ENCODE measurements at regions not wholly inside any gene's neighbourhood (a gene's known extent, or its start where the extent isn't known, plus 50 kb on each side); places are given as distances from the start of the nearest gene placed in this dataset.

DNA sequence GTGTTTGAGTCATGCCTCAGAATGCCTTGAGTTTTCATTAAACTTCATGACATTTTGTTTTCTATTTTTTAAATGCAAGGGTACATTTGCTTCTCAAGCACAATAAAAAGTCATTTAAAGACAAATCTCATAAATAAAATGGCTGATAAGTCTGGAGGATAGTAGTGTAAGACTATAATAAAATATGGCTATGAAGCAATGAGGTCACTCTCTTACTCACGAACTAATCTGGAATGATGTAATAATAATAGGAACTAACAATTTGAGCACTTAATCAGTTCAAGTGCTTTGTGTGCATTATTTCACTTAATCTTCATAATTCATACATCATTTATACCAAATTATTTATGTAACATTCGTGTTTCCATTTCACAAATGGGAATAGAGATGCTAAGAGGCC lies 149.3 kb upstream of the CTTNBP2 start:
- no peak for DNase-seq (ENCODE audit: low read depth in 2 of 2)

DNA sequence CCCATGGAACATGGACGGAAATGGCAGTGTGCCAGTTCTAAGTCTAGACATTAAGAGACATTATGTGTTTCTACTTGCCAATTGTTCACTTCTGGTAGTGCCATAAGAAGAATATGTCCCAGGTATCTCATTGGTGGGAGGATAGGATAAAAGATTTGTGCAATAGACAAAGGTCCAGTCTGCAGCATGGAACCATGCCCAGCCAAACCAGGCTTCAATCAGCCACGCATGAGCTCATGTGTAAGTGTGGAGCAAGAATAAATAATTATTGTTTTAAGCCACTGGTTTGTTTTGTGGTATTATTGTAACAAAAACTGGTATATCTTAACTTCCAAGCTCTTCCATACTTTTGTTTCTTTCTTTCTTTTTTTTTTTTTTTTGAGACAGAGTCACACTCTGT lies 153.6 kb upstream of the CTTNBP2 start:
- DNase-seq (ENCODE audit: low read depth in 2 of 2): no peak

DNA sequence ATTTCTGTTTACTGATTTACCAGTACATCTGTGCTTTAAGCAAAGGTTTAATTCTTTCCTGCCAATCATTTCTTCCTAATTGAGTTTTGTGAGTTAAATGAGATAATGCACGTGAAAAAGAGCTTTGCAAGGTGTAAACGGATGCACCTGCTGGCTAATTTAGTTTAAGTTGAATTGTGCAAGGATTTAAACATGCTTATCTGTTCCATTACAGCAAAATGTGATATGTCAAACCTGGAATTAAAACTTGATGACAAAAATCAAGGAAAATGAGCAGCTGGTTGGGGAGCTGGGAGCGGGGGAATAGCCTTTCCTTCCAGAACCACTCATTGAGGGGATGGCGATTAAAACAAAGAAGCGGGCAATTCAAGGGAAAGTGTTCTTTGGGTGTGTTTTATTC lies 155.0 kb upstream of the CTTNBP2 start:
- DNase-seq (ENCODE audit: low read depth in 2 of 2): no peak

- DNase-seq (ENCODE audit: low read depth in 2 of 2): no peak
Observed at GRCh38 chr7:118029826-118030422, 154.0 kb upstream of the LSM8 start.

- no peak for DNase-seq (ENCODE audit: low read depth in 2 of 2)
Observed at GRCh38 chr7:118033273-118033672, 150.7 kb upstream of the LSM8 start.

DNA sequence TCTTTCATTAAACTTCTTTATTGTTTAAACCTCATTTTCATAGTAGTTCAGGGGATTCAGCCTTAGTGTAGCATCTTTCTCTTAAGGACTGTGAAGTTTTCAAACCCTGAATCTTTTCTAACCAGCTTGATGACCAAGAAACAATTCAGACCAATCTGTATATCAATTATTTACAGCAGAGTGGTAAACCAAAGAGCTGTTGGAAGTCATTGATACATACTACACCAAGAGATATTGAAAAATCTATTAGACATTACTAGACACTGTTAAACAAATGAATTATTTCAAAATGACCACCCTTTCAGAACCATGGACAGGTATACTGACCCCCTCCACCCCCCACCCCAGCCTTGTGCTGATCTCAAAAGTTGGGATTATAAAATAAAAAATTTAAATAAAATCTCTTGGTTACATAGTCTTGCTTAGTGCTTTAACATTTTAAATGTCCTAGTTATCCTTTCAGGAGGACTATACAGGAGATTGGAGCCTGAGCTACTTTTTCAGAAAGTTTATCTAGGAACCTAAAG lies 143.9 kb upstream of the LSM8 start:
- DNase-seq (ENCODE audit: low read depth in 2 of 2): no peak

DNA sequence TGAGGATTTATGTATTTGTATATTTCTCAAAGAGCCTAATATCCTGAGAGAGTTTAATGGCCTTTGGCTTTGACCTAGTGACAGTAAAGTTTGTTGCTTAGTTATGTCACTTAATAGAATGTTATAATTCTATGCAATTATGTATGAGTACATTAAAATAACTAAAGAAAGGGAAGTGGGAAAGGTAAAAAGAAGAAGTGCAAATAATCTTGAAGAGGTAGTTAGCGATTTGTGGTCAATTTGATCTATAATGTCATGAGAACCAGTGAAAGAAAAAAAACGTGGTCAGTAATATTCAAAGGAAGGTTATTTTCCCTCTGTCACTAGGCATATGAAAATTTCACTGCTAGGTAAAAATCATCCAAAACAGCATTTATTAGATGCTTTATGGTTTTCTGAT lies 143.4 kb upstream of the LSM8 start:
- DNase-seq (ENCODE audit: low read depth in 2 of 2): no peak

DNA sequence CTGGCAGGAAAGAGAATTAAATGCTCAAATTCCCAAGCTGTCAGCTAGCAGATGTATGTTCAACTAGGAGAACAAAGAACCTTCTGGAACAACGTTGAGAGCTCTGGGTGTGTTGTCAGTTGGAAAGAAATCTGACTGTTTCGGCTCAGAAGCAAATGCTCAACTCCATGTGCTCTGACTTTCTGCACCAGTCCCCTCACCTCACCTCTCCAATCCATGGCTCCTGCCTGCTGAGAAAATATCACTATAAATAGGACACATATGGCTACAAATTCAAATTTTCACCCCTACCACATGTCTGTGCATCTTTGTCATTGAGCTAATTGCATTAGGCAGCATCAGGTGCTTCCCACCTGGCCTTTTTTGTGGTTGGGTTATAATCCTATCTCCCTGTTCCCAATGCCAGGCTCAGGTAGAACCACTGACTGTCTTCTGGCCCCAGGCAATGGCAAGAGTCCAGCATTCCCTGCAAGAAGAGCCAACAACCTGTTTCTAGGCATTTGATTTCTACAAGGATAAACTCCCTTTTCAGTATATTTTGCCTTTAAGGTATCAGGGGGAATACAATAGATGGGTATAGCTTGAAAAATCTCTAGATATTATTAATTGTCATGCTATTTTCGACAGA lies 142.6 kb upstream of the LSM8 start:
- DNase-seq (ENCODE audit: low read depth in 2 of 2): no peak

DNA sequence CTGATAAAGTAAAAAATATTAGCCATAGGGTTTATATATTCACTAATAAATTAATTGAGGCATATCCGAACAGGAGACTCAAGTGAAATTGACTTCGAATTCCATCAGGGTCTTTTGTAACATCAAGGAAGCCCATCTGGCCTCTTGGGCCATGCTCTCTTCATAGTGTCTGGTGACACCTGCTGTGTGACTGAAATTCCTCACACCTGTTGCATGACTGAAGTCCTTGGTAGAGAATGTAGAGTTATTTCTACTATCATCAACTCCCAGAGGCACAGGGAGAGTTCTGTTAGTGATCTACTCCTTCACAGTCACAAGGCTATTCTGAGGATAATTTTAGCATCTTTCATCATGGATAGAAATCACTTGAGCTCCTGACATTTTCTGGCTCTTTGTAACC lies 138.3 kb upstream of the LSM8 start:
- DNase-seq (ENCODE audit: low read depth in 2 of 2): no peak

- DNase-seq (ENCODE audit: low read depth in 2 of 2): no peak
Observed at GRCh38 chr7:118046086-118046485, 137.9 kb upstream of the LSM8 start.

- no peak for DNase-seq (ENCODE audit: low read depth in 2 of 2)
Observed at GRCh38 chr7:118046801-118047200, 137.2 kb upstream of the LSM8 start.

GRCh38 chr7:118052336-118052735 lies 131.6 kb upstream of the LSM8 start:
- DNase-seq (ENCODE audit: low read depth in 2 of 2): no peak

DNA sequence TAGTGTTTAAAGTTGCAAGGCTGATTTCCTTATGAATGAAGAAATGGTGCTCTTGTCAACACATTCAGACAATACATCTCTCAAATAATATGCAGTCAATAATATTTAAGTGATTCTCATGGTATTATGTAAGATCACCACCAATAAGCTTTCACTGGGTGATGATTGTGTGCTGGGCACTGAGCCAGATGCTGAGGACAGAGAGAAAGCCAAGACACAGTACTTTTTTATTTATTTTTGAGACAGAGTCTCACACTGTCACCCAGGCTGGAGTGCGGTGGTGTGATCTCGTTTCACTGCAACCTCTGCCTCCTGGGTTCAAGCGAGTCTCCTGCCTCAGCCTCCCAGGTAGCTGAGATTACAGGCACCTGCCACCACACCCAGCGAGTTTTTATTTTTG lies 130.6 kb upstream of the LSM8 start:
- no peak for DNase-seq (ENCODE audit: low read depth in 2 of 2)

DNA sequence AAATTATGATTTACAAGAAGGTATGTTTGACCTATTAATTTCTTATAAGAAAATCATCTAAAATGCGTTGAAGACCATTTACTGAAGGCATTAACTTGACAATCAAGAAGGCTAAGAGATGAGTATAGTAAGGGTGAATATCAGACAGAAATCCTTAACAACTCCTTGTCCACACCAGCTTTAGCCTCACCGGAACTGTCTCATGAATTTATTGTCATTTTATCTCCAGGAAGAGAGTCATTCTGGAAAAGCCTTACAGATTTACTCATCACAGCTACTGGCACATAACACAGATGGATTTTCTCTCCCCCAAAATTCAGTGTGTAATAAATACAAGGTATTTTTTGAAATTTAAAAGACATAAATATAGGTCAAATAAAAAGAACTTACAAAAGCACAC lies 129.4 kb upstream of the LSM8 start:
- no peak for DNase-seq (ENCODE audit: low read depth in 2 of 2)

DNA sequence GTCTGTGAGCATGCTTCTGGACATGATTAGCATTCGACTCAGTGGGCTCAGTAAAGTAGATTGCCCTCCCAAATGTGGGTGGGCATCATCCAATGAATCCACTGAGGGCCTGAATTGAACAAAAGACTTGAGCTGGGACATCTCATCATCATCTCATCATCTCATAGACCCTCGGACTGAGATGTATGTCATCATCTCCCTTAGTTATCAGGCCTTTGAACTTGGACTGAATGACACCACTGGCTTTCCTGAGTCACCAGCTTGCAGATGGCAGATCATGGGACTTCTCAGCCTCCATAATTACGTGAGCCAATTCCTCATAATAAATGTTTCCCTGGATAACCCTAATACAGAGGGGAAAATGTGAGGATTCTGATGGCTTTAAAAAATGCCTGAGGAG lies 128.3 kb upstream of the LSM8 start:
- DNase-seq (ENCODE audit: low read depth in 2 of 2): no peak

DNA sequence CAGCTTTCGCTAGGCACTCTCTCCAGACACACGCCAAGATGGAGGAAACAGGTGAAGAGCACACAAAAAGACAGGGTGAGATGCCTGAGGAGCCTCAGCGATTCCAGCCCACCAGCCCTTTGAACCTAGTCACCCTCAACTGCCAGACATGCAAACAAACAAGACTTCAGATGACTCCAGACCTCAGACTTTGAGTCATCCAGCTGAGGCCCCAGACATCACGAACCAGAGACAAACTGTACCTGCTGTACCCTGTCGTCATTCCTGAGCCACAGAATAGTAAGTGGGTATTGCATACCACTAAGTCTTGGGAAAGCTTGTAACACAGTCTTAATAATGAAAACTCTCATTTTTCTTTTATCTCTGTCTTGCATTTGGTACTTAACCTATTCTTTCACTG lies 126.6 kb upstream of the LSM8 start:
- DNase-seq (ENCODE audit: low read depth in 2 of 2): no peak

DNA sequence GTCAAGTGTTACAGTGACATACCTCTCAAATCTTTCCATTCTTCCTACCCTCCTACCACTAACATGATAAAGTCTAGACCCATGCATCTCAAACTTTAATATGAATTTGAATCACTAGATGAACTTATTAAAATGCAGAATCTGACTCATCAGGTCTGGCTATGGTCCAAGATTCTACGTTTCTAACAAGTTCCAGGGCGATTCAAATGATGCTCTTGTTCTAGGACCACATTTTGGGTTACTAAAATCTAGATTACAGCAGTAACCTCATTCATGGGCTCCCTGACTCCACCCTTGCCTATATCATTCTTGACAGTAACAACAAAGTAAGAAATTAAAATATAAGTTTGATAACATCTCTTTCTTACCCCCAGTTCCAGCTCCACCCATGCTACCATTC lies 124.8 kb upstream of the LSM8 start:
- DNase-seq (ENCODE audit: low read depth in 2 of 2): no peak

- no peak for DNase-seq (ENCODE audit: low read depth in 2 of 2)
Observed at GRCh38 chr7:118060692-118061091, 123.3 kb upstream of the LSM8 start.

GRCh38 chr7:118061386-118061785 lies 122.6 kb upstream of the LSM8 start:
- DNase-seq (ENCODE audit: low read depth in 2 of 2): no peak

DNA sequence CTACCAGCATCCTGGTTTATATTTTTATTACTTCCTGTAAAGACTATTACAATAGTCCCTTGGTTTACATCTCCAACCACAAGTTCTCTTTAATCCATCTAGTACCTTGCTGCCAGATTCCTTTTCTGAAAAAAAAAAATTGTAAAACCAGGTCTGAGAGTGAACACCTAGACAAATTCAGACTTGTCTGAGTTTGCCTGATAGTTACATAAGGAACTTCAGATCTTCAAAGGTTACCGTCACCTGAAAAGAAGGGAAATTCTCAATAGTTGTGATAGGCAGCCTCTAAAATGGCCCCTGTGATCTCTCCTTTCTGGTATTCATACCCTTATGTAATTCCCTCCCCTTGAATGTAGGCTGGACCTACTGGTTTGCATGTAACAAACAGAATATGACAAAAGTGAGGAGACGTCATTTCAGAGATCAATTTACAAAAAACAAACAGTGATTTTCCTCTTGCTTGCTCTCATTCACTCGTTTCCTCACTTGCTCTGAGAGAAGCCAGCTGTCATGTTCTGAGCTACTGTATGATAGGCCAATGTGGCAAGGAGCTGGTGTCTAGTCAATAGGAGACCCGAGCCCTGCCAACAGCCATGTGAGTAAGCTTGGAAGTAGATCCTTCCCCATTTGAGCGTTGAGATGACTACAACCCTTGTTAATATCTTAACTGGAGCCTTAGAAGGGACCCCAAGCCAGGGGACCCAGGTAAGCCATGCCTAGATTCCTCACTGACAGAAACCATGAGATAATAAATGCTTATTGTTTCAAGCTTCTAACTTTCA lies 110.9 kb upstream of the LSM8 start:
- no peak for DNase-seq (ENCODE audit: low read depth in 2 of 2)

- DNase-seq (ENCODE audit: low read depth in 2 of 2): no peak
Observed at GRCh38 chr7:118075936-118076335, 108.0 kb upstream of the LSM8 start.

DNA sequence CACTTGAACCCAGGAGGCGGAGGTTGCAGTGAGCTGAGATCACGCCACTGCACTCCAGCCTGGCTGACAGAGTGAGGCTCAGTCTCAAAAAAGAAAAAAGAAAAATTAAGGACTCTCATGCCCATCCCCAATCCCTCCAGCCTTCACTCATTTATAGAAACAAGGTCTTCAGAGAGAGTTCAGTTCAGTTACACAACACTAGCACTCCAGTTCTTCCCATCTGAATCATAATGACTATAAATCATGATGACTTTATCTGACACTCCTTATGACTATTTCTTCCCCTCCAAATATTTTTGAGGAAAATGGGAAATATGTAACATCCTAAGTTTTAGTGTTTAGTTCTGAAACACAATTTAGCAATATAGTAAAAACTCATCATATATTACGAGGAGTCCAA lies 107.4 kb upstream of the LSM8 start:
- no peak for DNase-seq (ENCODE audit: low read depth in 2 of 2)

DNA sequence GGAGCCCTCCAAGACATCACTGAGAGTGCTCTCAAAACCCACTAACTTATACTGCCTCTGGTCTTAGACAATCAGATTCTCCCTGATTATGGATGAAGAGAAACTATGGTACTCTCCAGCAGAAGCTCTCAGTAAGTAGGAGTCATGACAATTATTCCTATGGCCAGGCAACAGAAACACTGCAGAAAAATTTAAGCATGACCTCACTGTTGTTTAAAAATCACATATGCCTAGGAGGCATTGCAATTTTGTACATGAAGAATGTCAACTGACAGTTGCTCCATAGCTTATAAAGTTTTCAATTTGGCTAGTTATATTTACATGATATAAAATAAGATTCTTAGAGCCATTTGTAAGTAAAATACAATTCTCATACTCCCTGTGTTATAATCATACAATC lies 105.9 kb upstream of the LSM8 start:
- DNase-seq (ENCODE audit: low read depth in 2 of 2): no peak
